DND-41 (cell line): ENCODE measurements at regions not wholly inside any gene's neighbourhood (a gene's known extent, or its start where the extent isn't known, plus 50 kb on each side); places are given as distances from the start of the nearest gene placed in this dataset.

Source experiments
- ATAC-seq: fragments of 200-7000 bp; cut with Tn5 transposase; 3 replicates; pipeline ENCODE4 v1.9.1; 2021; ENCODE audit warnings: low read depth; ENCODE audit not compliant: insufficient read depth
- DNase-seq: peaks from one replicate; pipeline ENCODE4 v3.0.0-alpha.2; 2020
- H2AFZ ChIP-seq: 2 replicates; pipeline ENCODE4 v1.6.0; 2012; ENCODE audit warnings: low read depth, low read length
- H3K27ac ChIP-seq: 2 replicates; pipeline ENCODE4 v1.5.1; 2012; ENCODE audit warnings: low read length, inconsistent platforms
- H3K27me3 ChIP-seq: fragments of 200-600 bp; sonication (generic); 2 replicates; pipeline ENCODE4 v1.6.0; 2012; ENCODE audit warnings: low read length, mild to moderate bottlenecking, inconsistent platforms; ENCODE audit not compliant: insufficient read depth, poor library complexity
- H3K36me3 ChIP-seq: 2 replicates; pipeline ENCODE4 v1.5.1; 2012; ENCODE audit warnings: low read length, inconsistent platforms; ENCODE audit not compliant: insufficient read depth
- H3K4me1 ChIP-seq: 2 replicates; pipeline ENCODE4 v1.5.1; 2012; ENCODE audit warnings: mild to moderate bottlenecking, low read length; ENCODE audit not compliant: insufficient read depth
- H3K4me2 ChIP-seq: 2 replicates; pipeline ENCODE4 v1.6.0; 2012; ENCODE audit warnings: mild to moderate bottlenecking, moderate library complexity, low read length, inconsistent platforms; ENCODE audit not compliant: insufficient read depth
- H3K4me3 ChIP-seq, 2 experiments: fragments of 200-600 bp in 1 of 2; shearing (Covaris generic) in 1 of 2; 2 replicates each; pipeline ENCODE4 v1.5.1; 2012 to 2016; ENCODE audit warnings: inconsistent platforms in 2 of 2, low read length in 2 of 2, mild to moderate bottlenecking in 2 of 2, low read depth in 1 of 2, moderate library complexity in 1 of 2
- H3K79me2 ChIP-seq: 2 replicates; pipeline ENCODE4 v1.6.0; 2012; ENCODE audit warnings: low read length, inconsistent platforms; ENCODE audit not compliant: insufficient read depth
- H3K9ac ChIP-seq: 2 replicates; pipeline ENCODE4 v1.6.0; 2012; ENCODE audit warnings: low read depth, mild to moderate bottlenecking, inconsistent platforms, low read length, moderate library complexity
- H3K9me3 ChIP-seq: 2 replicates; pipeline ENCODE4 v1.5.1; 2012; ENCODE audit warnings: low read length, moderate library complexity, mild to moderate bottlenecking, inconsistent platforms; ENCODE audit not compliant: insufficient read depth, severe bottlenecking
- H4K20me1 ChIP-seq: 2 replicates; pipeline ENCODE4 v1.6.0; 2012; ENCODE audit warnings: low read length; ENCODE audit not compliant: insufficient read depth
- EZH2 ChIP-seq: IDR thresholded peaks from 3 replicates; pipeline ENCODE4 v1.6.1; 2012; ENCODE audit warnings: borderline replicate concordance, low read depth, mild to moderate bottlenecking, moderate library complexity, low read length, inconsistent platforms; ENCODE audit not compliant: severe bottlenecking
- TF ChIP-seq, protein P1 (sequence below): IDR thresholded peaks from 2 replicates; pipeline ENCODE4 v1.5.1; 2012; ENCODE audit warnings: borderline replicate concordance, low read length, moderate library complexity, mild to moderate bottlenecking; ENCODE audit not compliant: poor library complexity, severe bottlenecking; ENCODE audit errors: extremely low read depth

DNA sequence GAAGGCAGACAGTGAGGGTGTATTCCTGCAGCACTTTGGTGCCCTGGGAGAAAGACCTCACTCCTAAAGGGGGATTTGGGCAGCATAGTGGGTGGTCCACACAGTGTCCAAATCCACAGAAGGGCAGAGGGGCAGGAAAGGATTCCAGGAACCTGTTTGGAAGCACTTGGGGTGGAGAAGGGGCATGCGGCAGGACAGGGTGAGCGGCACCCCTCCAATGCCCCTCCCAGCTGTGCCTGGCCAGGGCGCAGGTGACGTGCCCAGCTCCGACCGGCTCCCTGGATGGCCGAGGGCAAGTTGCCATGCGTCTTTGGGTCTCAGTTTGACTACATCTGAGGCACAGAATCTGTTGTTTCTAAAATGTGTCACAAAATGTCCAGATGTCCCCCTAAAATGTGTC, 66.5 kb upstream of the HMX1 start:
- H3K4me2 ChIP-seq: no peak overlapping the region
- no peak overlapping the region for H3K4me3 ChIP-seq
- H3K36me3 ChIP-seq: no peaks in the 10 kb centered on the region
- DNase-seq (no peak), ATAC-seq (no peak)
- TF ChIP-seq, protein P1, sequence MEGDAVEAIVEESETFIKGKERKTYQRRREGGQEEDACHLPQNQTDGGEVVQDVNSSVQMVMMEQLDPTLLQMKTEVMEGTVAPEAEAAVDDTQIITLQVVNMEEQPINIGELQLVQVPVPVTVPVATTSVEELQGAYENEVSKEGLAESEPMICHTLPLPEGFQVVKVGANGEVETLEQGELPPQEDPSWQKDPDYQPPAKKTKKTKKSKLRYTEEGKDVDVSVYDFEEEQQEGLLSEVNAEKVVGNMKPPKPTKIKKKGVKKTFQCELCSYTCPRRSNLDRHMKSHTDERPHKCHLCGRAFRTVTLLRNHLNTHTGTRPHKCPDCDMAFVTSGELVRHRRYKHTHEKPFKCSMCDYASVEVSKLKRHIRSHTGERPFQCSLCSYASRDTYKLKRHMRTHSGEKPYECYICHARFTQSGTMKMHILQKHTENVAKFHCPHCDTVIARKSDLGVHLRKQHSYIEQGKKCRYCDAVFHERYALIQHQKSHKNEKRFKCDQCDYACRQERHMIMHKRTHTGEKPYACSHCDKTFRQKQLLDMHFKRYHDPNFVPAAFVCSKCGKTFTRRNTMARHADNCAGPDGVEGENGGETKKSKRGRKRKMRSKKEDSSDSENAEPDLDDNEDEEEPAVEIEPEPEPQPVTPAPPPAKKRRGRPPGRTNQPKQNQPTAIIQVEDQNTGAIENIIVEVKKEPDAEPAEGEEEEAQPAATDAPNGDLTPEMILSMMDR: no peak
- TF ChIP-seq EZH2: no peak
- no peaks in the 10 kb centered on the region for H3K27me3 ChIP-seq
- H3K79me2 ChIP-seq: no peaks in the 10 kb centered on the region
- H3K27ac ChIP-seq: no peak overlapping the region
- H2AFZ ChIP-seq: no peak overlapping the region
- H3K9ac ChIP-seq: no peak overlapping the region
- peaks cover 2% of the 10 kb centered on the region for H3K9me3 ChIP-seq
- no peaks in the 10 kb centered on the region for H3K4me1 ChIP-seq
- H4K20me1 ChIP-seq: no peaks in the 10 kb centered on the region

DNA sequence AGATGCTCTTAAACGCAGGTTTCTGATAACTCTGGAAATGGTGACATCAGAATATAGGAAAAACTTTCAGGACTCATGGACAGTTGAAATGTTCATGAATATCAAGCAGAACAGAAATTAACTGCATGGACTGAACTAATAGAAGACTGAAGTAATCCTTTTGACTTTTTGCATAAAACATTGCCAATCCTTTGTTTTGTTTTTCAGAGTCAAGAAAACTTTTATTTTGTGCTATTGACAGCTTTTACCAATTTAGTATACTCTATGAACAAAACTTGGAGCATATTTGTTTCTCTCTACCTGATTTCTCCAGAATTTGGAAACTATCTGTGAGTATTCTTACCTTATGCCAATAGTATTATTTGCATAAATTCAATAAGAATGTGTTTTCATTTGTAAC, 61.2 kb upstream of the HMX1 start:
- ATAC-seq: no peak
- no peak overlapping the region for H3K27ac ChIP-seq
- no peak overlapping the region for H3K9ac ChIP-seq
- H3K27me3 ChIP-seq: no peaks in the 10 kb centered on the region
- peaks cover 13% of the 10 kb centered on the region for H3K9me3 ChIP-seq
- no peak overlapping the region for H3K4me2 ChIP-seq
- no peak for DNase-seq
- H2AFZ ChIP-seq: no peak overlapping the region
- H4K20me1 ChIP-seq: no peaks in the 10 kb centered on the region
- no peaks in the 10 kb centered on the region for H3K36me3 ChIP-seq
- no peaks in the 10 kb centered on the region for H3K4me1 ChIP-seq
- H3K79me2 ChIP-seq: no peaks in the 10 kb centered on the region
- TF ChIP-seq EZH2: no peak
- TF ChIP-seq, protein P1: no peak
- H3K4me3 ChIP-seq: no peak overlapping the region

DNA sequence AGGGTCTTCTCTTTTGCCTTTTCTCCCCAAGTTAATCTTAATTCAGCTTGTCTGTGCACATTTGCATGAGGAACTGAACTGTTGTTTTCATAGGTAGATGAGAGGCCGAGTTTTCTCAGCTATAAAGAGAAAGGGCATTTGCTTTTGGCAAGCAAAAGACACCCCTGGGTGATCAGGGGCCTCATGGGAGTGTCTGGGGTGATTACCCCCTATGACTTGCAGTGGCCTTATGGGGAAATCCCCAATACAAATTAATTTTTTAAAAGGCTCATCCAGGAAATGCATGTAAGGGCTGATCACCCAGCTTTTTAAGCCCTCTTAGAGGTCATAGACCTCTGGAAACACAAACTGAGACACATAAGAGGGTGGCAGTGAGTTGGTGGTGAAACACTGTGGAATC, 56.4 kb upstream of the HMX1 start:
- Histone ChIP-seq H3K9ac (no peak overlapping the region), H4K20me1 (no peaks in the 10 kb centered on the region), H3K4me2 (no peak overlapping the region), H3K27ac (no peak overlapping the region), H3K27me3 (no peaks in the 10 kb centered on the region), H3K4me3 (no peak overlapping the region), H3K9me3 (peaks cover 10% of the 10 kb centered on the region), H3K4me1 (no peaks in the 10 kb centered on the region), H3K79me2 (no peaks in the 10 kb centered on the region), H2AFZ (no peak overlapping the region), H3K36me3 (no peaks in the 10 kb centered on the region)
- no peak for TF ChIP-seq EZH2
- TF ChIP-seq, protein P1: no peak
- no peak for ATAC-seq
- no peak for DNase-seq

DNA sequence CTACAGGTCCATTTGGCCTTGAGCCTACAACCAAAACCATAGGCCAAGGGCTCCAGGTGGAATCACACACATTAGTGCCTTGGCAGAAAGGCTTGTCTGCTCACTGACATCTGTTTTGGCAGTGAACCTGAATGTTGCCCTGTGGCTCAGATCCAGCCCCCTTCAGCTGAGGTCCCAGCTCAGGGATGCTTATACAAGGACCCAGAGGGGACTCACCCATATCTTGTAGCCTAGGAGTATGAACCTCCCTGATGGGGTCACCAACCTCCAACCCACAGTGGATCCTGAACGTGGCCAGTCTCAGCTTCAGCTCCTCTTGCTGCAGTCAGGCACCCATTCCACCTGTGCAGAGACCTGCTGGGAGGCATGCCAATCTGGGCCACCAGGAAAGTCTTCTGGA, 50.8 kb upstream of the HMX1 start:
- no peaks in the 10 kb centered on the region for H3K79me2 ChIP-seq
- H3K4me1 ChIP-seq: no peaks in the 10 kb centered on the region
- DNase-seq (no peak), ATAC-seq (no peak)
- H4K20me1 ChIP-seq: 0 out of 2 replicates have a peak, but pooled peaks cover 3% of the 10 kb centered on the region
- peaks cover 2% of the 10 kb centered on the region for H3K9me3 ChIP-seq
- no peak overlapping the region for H3K4me2 ChIP-seq
- no peaks in the 10 kb centered on the region for H3K27me3 ChIP-seq
- TF ChIP-seq, protein P1: no peak
- TF ChIP-seq EZH2: no peak
- no peak overlapping the region for H3K4me3 ChIP-seq
- no peak overlapping the region for H2AFZ ChIP-seq
- H3K27ac ChIP-seq: no peak overlapping the region
- no peaks in the 10 kb centered on the region for H3K36me3 ChIP-seq
- H3K9ac ChIP-seq: no peak overlapping the region
